GM18520 (cell line): ENCODE measurements at regions not wholly inside any gene's neighbourhood (a gene's known extent, or its start where the extent isn't known, plus 50 kb on each side); places are given as distances from the start of the nearest gene placed in this dataset.
"Not testable (repeated sequence)": the region's sequence is repeated elsewhere in the genome, so short reads cannot be mapped to it uniquely, and the experiment has no call there.

ENCODE experiments used
- ATAC-seq: cut with Tn5 transposase; IDR thresholded peaks from one replicate; pipeline ENCODE4 v1.9.1; 2021; ENCODE audit not compliant: unreplicated experiment

DNA sequence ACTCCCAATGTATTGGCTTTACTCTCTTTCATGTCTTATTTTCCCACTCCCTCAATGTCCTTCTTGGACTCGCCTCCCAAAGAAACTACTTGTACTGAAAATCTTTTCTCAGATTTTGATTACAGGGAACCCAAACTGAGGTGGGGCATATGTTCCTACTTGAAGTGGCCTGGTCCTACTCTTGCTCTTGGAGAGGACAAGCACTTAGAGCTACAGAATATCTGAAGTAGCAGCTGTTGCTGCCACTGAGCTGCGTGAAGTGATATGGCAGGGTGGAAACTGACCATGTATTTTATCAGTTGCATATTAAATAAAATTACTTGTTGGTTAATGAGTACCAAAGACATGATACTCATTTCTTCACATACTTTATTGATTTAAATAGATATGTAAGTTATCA is 129.5 kb downstream of the TSEN15 start:
- no peak for ATAC-seq

DNA sequence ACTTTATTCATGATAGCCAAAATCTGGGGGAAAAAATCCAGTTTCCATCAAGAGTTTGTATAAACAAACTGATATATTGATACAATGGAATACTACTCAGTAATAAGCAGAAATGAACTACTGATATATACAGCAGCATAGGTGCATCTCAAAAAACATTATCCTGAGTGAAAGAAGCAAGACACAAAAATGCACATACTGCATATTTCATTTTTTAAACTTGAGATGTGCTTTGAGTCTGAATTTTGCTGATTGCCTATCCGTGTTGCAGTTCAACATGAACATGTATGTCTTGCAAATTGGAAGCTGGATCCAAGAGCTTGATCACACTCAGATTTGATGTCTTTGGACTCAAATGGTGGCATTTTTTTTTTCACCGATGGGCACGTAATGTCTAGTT is 132.4 kb downstream of the TSEN15 start:
- no peak for ATAC-seq

- ATAC-seq = not testable (repeated sequence)
These were observed 133.1 kb downstream of the TSEN15 start for GRCh38 chr1:184184614-184185013.

DNA sequence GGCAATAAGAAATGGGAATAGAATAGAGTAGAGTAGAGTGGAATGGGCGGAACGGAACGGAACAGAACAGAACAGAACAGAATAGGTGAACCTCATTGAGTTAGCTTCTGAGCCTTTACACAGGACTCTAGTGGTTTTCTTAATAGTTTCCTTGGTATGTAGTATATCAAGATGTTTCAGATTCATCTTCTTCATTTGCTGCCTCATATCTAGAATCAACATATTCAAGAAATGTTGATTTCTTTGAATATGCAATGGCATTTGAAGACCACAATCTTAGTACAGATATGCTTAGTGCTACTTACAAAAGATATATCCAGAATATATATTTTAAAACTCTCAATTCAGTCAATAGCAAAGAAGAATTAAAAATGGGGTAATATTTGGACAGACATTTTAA is 133.8 kb downstream of the TSEN15 start:
- no peak for ATAC-seq

DNA sequence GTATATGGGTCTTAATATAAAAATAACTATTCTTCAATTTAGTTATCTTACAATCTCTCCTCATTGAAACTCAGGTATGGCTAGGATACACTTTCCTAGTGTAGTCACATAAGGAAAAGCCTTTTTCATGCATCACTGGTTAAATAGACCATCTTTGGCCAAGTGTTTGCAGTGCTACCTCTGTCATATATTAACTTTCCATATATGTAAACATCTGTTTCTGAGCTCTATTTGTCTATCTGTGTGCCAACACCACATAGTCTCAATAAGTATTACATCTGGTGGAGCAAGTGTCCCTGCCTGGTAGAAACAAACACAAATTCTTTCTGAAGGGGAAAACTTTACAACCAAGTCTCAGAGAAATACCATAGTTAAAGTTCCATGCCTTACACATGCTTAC is 134.6 kb downstream of the TSEN15 start:
- no peak for ATAC-seq

- no peak for ATAC-seq
These were observed 135.6 kb downstream of the TSEN15 start for GRCh38 chr1:184187097-184187496.

DNA sequence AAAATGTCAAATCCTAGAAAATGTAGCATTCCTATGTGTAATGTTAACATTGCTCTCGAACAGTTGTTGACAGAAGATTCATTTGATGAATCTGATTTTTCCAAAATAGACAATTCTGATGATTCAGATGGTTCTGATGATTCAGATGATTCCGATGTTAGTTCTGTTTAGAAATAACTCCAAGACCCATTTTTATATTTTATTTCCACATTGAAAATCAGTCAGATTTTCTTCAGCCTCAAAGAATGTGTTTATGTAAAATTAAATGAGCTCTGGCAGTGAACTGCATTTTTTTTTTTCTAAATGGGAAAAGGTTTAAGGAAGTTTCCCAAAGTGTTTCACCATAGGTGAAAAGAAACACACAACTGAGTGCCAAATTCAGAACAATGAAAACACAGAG is 136.5 kb downstream of the TSEN15 start:
- ATAC-seq = no peak

- ATAC-seq = no peak
These were observed 137.8 kb downstream of the TSEN15 start for GRCh38 chr1:184189361-184189760.

- ATAC-seq = no peak
These were observed 139.1 kb downstream of the TSEN15 start for GRCh38 chr1:184190616-184191015.

DNA sequence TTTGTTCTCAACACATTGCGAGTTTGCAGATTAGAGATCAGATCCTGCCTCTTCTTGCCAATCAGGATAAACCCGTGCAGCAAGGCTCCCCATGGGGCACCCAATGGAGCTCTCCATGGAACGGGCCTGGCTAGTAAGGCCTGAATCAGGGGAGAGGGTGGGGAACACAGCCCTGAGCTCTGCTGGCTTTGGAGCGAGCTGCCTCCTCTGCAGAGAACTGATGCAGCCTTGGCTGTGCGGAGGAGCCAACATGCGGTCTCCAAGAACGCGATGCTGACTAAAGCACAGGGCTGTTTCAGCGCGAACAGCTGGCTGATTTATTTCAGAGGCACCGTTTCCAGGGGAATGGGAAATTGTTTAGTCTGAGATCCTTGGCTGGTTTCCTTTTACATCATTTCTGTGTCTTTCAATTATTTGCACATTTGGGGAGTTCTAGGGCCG is 139.7 kb downstream of the TSEN15 start:
- ATAC-seq = no peak

DNA sequence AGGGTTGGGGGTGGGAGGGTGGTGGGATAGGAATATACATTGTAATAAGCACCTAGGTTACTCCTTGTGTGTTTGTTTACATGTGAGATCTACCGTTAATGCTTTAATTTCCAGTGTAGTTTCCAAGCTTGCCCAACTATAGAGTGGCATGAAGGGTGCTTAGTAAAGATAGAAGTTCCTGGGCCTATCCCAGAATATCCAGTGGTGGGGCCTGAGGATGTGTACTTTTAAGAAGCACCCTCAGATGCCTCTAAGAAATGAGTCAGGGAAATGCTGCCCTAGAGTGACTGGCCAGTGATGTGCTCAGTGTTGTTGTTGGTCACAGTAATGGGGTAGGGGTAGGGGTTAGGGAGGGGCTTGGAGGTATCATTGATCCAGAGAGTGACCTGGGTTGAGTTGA is 141.3 kb downstream of the TSEN15 start:
- ATAC-seq = no peak

GRCh38 chr1:184193451-184193850 is 141.9 kb downstream of the TSEN15 start:
- no peak for ATAC-seq

DNA sequence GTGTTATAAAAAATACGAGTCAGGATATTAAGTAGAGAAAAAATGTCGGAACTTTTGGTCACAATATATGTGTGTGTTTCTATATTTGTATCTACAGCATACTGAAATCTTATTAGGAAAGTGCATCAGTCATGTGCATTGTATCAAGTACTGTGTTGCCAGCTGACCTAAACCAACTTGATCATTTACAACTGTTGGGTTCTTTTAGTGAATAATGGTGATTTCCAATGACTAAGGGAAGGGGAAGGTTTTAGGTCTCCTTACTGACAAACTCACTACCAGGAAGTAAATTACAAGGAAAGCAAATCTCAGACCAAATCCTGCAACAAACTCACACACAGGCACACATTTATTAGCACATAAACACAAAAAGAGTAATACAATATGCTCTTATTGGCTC is 142.7 kb downstream of the TSEN15 start:
- ATAC-seq = no peak

GRCh38 chr1:184195722-184196121 is 144.2 kb downstream of the TSEN15 start:
- ATAC-seq = not testable (repeated sequence)

GRCh38 chr1:184197831-184198230 is 146.3 kb downstream of the TSEN15 start:
- ATAC-seq = no peak

DNA sequence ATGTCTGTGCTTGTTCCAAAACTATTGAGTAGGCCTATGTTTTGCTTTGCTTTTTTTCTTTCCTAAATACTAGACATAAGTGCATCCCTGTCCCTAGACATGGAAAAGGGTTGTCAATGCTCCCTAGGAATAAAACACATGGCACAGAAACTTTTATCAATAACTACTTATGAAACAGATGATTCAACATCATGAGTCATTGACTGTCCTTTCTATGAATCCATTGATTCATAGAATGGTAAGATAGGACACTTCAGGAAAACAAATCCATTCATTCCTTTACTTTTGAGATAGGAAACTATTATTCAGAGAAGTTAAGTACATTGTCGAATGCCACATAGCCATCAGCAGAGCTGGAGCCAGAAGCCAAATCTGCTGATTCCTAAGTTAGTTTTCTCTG is 147.5 kb downstream of the TSEN15 start:
- ATAC-seq = no peak

- ATAC-seq = no peak
These were observed 148.0 kb downstream of the TSEN15 start for GRCh38 chr1:184199438-184200085.

DNA sequence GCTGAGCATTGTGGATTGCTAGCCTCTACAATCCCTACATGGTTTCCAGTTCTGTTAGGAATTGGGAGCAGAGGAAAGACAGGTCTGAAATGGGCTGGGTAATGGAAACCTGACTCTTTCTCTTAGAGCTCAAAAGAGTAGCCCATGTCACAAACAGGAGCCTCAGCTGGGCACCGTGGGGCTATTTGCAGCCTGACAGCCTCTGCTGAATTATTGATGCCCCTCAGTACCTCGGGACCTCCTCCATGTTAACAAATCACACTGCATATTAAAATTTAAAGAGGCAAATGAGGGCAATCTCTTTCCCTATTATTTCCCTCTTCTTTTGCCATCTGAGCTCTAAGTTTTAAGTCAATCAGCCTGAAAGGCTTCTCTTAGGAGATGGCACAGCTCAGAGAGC is 157.1 kb downstream of the TSEN15 start:
- no peak for ATAC-seq

DNA sequence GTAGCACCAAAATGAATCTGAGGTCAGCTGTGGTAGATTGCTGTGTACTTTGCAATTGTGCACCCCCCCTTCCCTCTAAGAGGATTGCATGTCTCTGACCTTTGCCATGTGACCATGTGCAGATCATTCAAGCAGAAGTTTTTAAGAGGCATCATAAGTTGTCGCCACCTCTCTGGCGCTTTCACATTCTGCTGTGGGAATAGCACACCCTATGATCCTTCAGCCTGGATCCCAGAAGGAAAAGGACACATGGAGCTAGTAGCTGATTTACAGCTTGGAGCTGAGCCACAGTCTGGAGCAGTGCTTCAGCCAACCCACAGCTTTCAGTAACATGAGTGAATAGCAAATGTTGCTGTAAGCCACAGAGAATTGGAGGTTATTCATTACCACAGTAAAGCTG is 158.5 kb downstream of the TSEN15 start:
- no peak for ATAC-seq

GRCh38 chr1:184210862-184211261 is 159.3 kb downstream of the TSEN15 start:
- no peak for ATAC-seq

DNA sequence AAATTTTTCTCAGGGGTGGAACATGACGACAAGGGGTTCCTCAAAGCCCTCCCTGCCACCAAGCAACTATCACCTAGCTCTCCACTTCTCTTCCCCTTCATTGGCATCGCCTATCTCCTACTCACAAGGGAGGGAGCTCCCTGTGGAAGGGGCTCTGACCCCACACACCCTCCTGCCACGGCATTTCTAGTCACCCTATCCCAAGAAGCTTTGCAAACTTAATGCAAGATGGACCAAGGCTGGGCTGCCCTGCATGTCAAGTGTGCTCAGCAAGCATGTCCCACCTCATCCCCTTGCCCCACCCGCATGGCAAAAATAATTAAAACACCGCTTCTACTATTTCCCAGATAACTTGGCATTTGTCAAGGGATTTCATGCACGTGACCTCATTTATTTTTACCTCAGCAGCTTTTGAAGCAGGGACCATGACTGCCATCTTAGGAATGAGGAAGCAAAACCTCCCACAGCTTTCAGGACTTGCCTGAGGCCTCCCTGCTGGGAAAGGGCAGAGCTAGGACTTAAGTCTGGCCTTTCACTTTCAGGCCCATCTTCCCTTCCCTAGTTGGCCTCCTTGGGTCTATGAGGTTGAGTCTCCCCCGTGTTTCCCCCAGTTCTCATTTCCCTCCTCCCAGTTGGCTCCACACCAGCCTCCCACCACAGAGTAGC is 161.3 kb downstream of the TSEN15 start:
- ATAC-seq = no peak

DNA sequence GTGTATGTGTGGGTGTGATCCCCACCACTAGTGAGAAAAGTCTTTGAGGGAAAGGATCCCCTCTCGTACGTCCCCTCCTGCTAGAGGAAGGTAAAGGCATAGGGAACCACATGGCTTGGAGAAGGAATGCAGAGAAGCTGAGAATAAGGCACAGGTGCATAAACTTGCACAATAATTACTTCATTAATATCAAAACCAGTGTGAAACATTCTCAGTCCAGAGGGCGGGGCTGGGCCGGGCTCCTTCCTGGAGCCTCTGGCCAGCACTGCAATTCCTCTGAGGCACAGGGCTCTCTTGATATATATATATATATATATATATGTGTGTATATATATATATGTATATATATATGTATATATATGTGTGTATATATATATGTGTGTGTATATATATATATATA is 162.6 kb downstream of the TSEN15 start:
- ATAC-seq = no peak
